ENCODE measurements at regions not wholly inside any gene's neighbourhood (a gene's known extent, or its start where the extent isn't known, plus 50 kb on each side); places are given as distances from the start of the nearest gene placed in this dataset.
"Not testable (repeated sequence)": the region's sequence is repeated elsewhere in the genome, so short reads cannot be mapped to it uniquely, and the experiment has no call there.

GRCh38 chr2:87423796-87424762 lies 323.8 kb upstream of the PLGLB2 start:
- DNase-seq (ENCODE audit: extremely low read depth, insufficient read length); H3K4me3 ChIP-seq (replicated peaks; ENCODE audit: low read depth, low read length); H3K36me3 ChIP-seq (ENCODE audit: control insufficient read depth, insufficient read depth, low read length); H3K27me3 ChIP-seq (replicated peaks; ENCODE audit: control insufficient read depth, insufficient read depth, low read length): not testable (repeated sequence)

- DNase-seq (ENCODE audit: extremely low read depth, insufficient read length); H3K27me3 ChIP-seq (replicated peaks; ENCODE audit: control insufficient read depth, insufficient read depth, low read length): not testable (repeated sequence)
Observed at GRCh38 chr2:87424763-87425154, 323.1 kb upstream of the PLGLB2 start.

GRCh38 chr2:87425191-87425590 lies 322.7 kb upstream of the PLGLB2 start:
- not testable (repeated sequence) for H3K36me3 ChIP-seq (ENCODE audit: control insufficient read depth, insufficient read depth, low read length); DNase-seq (ENCODE audit: extremely low read depth, insufficient read length); H3K27me3 ChIP-seq (replicated peaks; ENCODE audit: control insufficient read depth, insufficient read depth, low read length); H3K4me3 ChIP-seq (replicated peaks; ENCODE audit: low read depth, low read length)

More at GRCh38 chr2:87424763-87425154, 323.1 kb upstream of the PLGLB2 start:
- not testable (repeated sequence) for H3K36me3 ChIP-seq (ENCODE audit: control insufficient read depth, insufficient read depth, low read length); H3K4me3 ChIP-seq (replicated peaks; ENCODE audit: low read depth, low read length)

- H3K4me3 ChIP-seq (replicated peaks; ENCODE audit: low read depth, low read length); H3K27me3 ChIP-seq (replicated peaks; ENCODE audit: control insufficient read depth, insufficient read depth, low read length); H3K36me3 ChIP-seq (ENCODE audit: control insufficient read depth, insufficient read depth, low read length); DNase-seq (ENCODE audit: extremely low read depth, insufficient read length): not testable (repeated sequence)
Observed at GRCh38 chr2:87425717-87426116, 322.2 kb upstream of the PLGLB2 start.

GRCh38 chr2:87428452-87429130 lies 319.3 kb upstream of the PLGLB2 start:
- not testable (repeated sequence) for H3K4me3 ChIP-seq (replicated peaks; ENCODE audit: low read depth, low read length); H3K27me3 ChIP-seq (replicated peaks; ENCODE audit: control insufficient read depth, insufficient read depth, low read length); DNase-seq (ENCODE audit: extremely low read depth, insufficient read length); H3K36me3 ChIP-seq (ENCODE audit: control insufficient read depth, insufficient read depth, low read length)

- not testable (repeated sequence) for H3K36me3 ChIP-seq (ENCODE audit: control insufficient read depth, insufficient read depth, low read length); H3K4me3 ChIP-seq (replicated peaks; ENCODE audit: low read depth, low read length)
Observed at GRCh38 chr2:87429206-87429930, 318.5 kb upstream of the PLGLB2 start.

GRCh38 chr2:87429931-87430275 lies 318.0 kb upstream of the PLGLB2 start:
- H3K36me3 ChIP-seq (ENCODE audit: control insufficient read depth, insufficient read depth, low read length); H3K27me3 ChIP-seq (replicated peaks; ENCODE audit: control insufficient read depth, insufficient read depth, low read length); H3K4me3 ChIP-seq (replicated peaks; ENCODE audit: low read depth, low read length); DNase-seq (ENCODE audit: extremely low read depth, insufficient read length): not testable (repeated sequence)

More at GRCh38 chr2:87429206-87429930, 318.5 kb upstream of the PLGLB2 start:
- H3K27me3 ChIP-seq (replicated peaks; ENCODE audit: control insufficient read depth, insufficient read depth, low read length); DNase-seq (ENCODE audit: extremely low read depth, insufficient read length): not testable (repeated sequence)

- H3K36me3 ChIP-seq (ENCODE audit: control insufficient read depth, insufficient read depth, low read length); DNase-seq (ENCODE audit: extremely low read depth, insufficient read length); H3K4me3 ChIP-seq (replicated peaks; ENCODE audit: low read depth, low read length); H3K27me3 ChIP-seq (replicated peaks; ENCODE audit: control insufficient read depth, insufficient read depth, low read length): not testable (repeated sequence)
Observed at GRCh38 chr2:87431051-87431450, 316.8 kb upstream of the PLGLB2 start.

GRCh38 chr2:87432711-87433453 lies 315.0 kb upstream of the PLGLB2 start:
- DNase-seq (ENCODE audit: extremely low read depth, insufficient read length); H3K36me3 ChIP-seq (ENCODE audit: control insufficient read depth, insufficient read depth, low read length); H3K4me3 ChIP-seq (replicated peaks; ENCODE audit: low read depth, low read length); H3K27me3 ChIP-seq (replicated peaks; ENCODE audit: control insufficient read depth, insufficient read depth, low read length): not testable (repeated sequence)

GRCh38 chr2:87436007-87436406 lies 311.9 kb upstream of the PLGLB2 start:
- not testable (repeated sequence) for DNase-seq (ENCODE audit: extremely low read depth, insufficient read length); H3K27me3 ChIP-seq (replicated peaks; ENCODE audit: control insufficient read depth, insufficient read depth, low read length)

GRCh38 chr2:87437701-87438260 lies 310.1 kb upstream of the PLGLB2 start:
- not testable (repeated sequence) for H3K36me3 ChIP-seq (ENCODE audit: control insufficient read depth, insufficient read depth, low read length); H3K4me3 ChIP-seq (replicated peaks; ENCODE audit: low read depth, low read length); H3K27me3 ChIP-seq (replicated peaks; ENCODE audit: control insufficient read depth, insufficient read depth, low read length); DNase-seq (ENCODE audit: extremely low read depth, insufficient read length)

More at GRCh38 chr2:87436007-87436406, 311.9 kb upstream of the PLGLB2 start:
- H3K36me3 ChIP-seq (ENCODE audit: control insufficient read depth, insufficient read depth, low read length); H3K4me3 ChIP-seq (replicated peaks; ENCODE audit: low read depth, low read length): not testable (repeated sequence)

- not testable (repeated sequence) for DNase-seq (ENCODE audit: extremely low read depth, insufficient read length); H3K36me3 ChIP-seq (ENCODE audit: control insufficient read depth, insufficient read depth, low read length); H3K4me3 ChIP-seq (replicated peaks; ENCODE audit: low read depth, low read length); H3K27me3 ChIP-seq (replicated peaks; ENCODE audit: control insufficient read depth, insufficient read depth, low read length)
Observed at GRCh38 chr2:87438780-87439454, 309.0 kb upstream of the PLGLB2 start.

Measured in GM06990 (cell line).